HG02642 (cell line): ENCODE measurements at regions not wholly inside any gene's neighbourhood (a gene's known extent, or its start where the extent isn't known, plus 50 kb on each side); places are given as distances from the start of the nearest gene placed in this dataset.
"Not testable (repeated sequence)": the region's sequence is repeated elsewhere in the genome, so short reads cannot be mapped to it uniquely, and the experiment has no call there.

ENCODE experiments used
- ATAC-seq: cut with Tn5 transposase; IDR thresholded peaks from one replicate; pipeline ENCODE4 v1.9.1; 2021; ENCODE audit warnings: mild to moderate bottlenecking; ENCODE audit not compliant: unreplicated experiment, poor library complexity

GRCh38 chr5:92633875-92634487 is 947.0 kb downstream of the NR2F1-AS1 start:
- no peak for ATAC-seq

GRCh38 chr5:92633176-92633575 is 947.8 kb downstream of the NR2F1-AS1 start:
- ATAC-seq, result no peak

GRCh38 chr5:92631237-92631701 is 949.8 kb downstream of the NR2F1-AS1 start:
- ATAC-seq, result not testable (repeated sequence)

- no peak for ATAC-seq
Measured at GRCh38 chr5:92629574-92629973, 951.4 kb downstream of the NR2F1-AS1 start.

GRCh38 chr5:92629000-92629399 is 952.0 kb downstream of the NR2F1-AS1 start:
- ATAC-seq, result no peak

- ATAC-seq, result no peak
Measured at GRCh38 chr5:92627186-92627585, 953.8 kb downstream of the NR2F1-AS1 start.

GRCh38 chr5:92616085-92616484 is 964.9 kb downstream of the NR2F1-AS1 start:
- no peak for ATAC-seq

- no peak for ATAC-seq
Measured at GRCh38 chr5:92613546-92613945, 967.5 kb downstream of the NR2F1-AS1 start.

GRCh38 chr5:92610435-92610834 is 970.6 kb downstream of the NR2F1-AS1 start:
- not testable (repeated sequence) for ATAC-seq

- no peak for ATAC-seq
Measured at GRCh38 chr5:92605591-92605990, 975.4 kb downstream of the NR2F1-AS1 start.

GRCh38 chr5:92599217-92599810 is 981.7 kb downstream of the NR2F1-AS1 start:
- ATAC-seq, result no peak

- ATAC-seq, result no peak
Measured at GRCh38 chr5:92594031-92594430, 987.0 kb downstream of the NR2F1-AS1 start.

GRCh38 chr5:92588876-92589275 is 992.1 kb downstream of the NR2F1-AS1 start:
- ATAC-seq, result no peak

GRCh38 chr5:92581690-92582089 is 999.3 kb downstream of the NR2F1-AS1 start:
- no peak for ATAC-seq

- ATAC-seq, result no peak
Measured at GRCh38 chr5:92581249-92581648, 999.8 kb downstream of the NR2F1-AS1 start.

- ATAC-seq, result no peak
Measured at GRCh38 chr5:92580814-92581213, 1000.2 kb downstream of the NR2F1-AS1 start.

GRCh38 chr5:92574023-92574422 is 1007.0 kb downstream of the NR2F1-AS1 start:
- ATAC-seq, result no peak

- ATAC-seq, result no peak
Measured at GRCh38 chr5:92568522-92568921, 1012.5 kb downstream of the NR2F1-AS1 start.

GRCh38 chr5:92567831-92568450 is 1013.1 kb downstream of the NR2F1-AS1 start:
- no peak for ATAC-seq

GRCh38 chr5:92566113-92566786 is 1014.8 kb downstream of the NR2F1-AS1 start:
- no peak for ATAC-seq

GRCh38 chr5:92565673-92566072 is 1015.3 kb downstream of the NR2F1-AS1 start:
- no peak for ATAC-seq
